H9 (cell line): ENCODE measurements at regions not wholly inside any gene's neighbourhood (a gene's known extent, or its start where the extent isn't known, plus 50 kb on each side); places are given as distances from the start of the nearest gene placed in this dataset.

Experiments used
- DNase-seq: peaks from one replicate; pipeline ENCODE4 v3.0.0-alpha.2; 2017
- H2AFZ ChIP-seq: one replicate; pipeline ENCODE4 v1.6.1; 2013; ENCODE audit warnings: mild to moderate bottlenecking, low read length, control low read depth, moderate library complexity
- H2AK5ac ChIP-seq: 2 replicates; pipeline ENCODE4 v1.6.1; 2013; ENCODE audit warnings: low read length, control low read depth, mixed read lengths; ENCODE audit not compliant: insufficient read length
- H2BK120ac ChIP-seq: one replicate; pipeline ENCODE4 v1.6.1; 2013; ENCODE audit warnings: low read depth, mild to moderate bottlenecking, low read length, control low read depth, inconsistent platforms; ENCODE audit not compliant: poor library complexity, severe bottlenecking
- H2BK12ac ChIP-seq: 2 replicates; pipeline ENCODE4 v1.6.1; 2013; ENCODE audit warnings: low read length, control low read depth, mixed read lengths, low read depth; ENCODE audit not compliant: insufficient read length
- H2BK15ac ChIP-seq: 2 replicates; pipeline ENCODE4 v1.6.1; 2013; ENCODE audit warnings: low read depth, low read length, control low read depth
- H2BK20ac ChIP-seq: one replicate; pipeline ENCODE4 v1.6.1; 2013; ENCODE audit warnings: low read depth, mild to moderate bottlenecking, low read length, control low read depth, inconsistent platforms; ENCODE audit not compliant: poor library complexity, severe bottlenecking
- H2BK5ac ChIP-seq: 2 replicates; pipeline ENCODE4 v1.6.1; 2013; ENCODE audit warnings: low read length, control low read depth, mixed read lengths; ENCODE audit not compliant: insufficient read length
- H3K14ac ChIP-seq: 2 replicates; pipeline ENCODE4 v1.6.1; 2013; ENCODE audit warnings: low read length, control low read depth; ENCODE audit not compliant: insufficient read depth
- H3K18ac ChIP-seq: 2 replicates; pipeline ENCODE4 v1.6.1; 2013; ENCODE audit warnings: low read depth, mild to moderate bottlenecking, mixed read lengths, low read length, control low read depth; ENCODE audit not compliant: insufficient read length
- H3K23ac ChIP-seq: 2 replicates; pipeline ENCODE4 v1.6.1; 2013; ENCODE audit warnings: low read length, control low read depth, mixed read lengths, low read depth; ENCODE audit not compliant: insufficient read length
- H3K23me2 ChIP-seq: 2 replicates; pipeline ENCODE4 v1.6.1; 2013; ENCODE audit warnings: low read depth, mild to moderate bottlenecking, mixed read lengths, low read length, control low read depth; ENCODE audit not compliant: insufficient read length, poor library complexity, severe bottlenecking
- H3K27ac ChIP-seq: 2 replicates; pipeline ENCODE4 v1.5.1; 2013; ENCODE audit warnings: low read length, control low read depth, mixed read lengths, low read depth; ENCODE audit not compliant: insufficient read length
- H3K27me3 ChIP-seq: 2 replicates; pipeline ENCODE4 v1.6.1; 2013; ENCODE audit warnings: low read length, control low read depth, inconsistent platforms; ENCODE audit not compliant: insufficient read depth
- H3K4ac ChIP-seq: 2 replicates; pipeline ENCODE4 v1.6.1; 2013; ENCODE audit warnings: low read depth, mild to moderate bottlenecking, control low read depth, inconsistent platforms, low read length, moderate library complexity
- H3K4me1 ChIP-seq: 2 replicates; pipeline ENCODE4 v1.6.1; 2013; ENCODE audit warnings: low read length, control low read depth, inconsistent platforms; ENCODE audit not compliant: insufficient read depth
- H3K4me2 ChIP-seq: 2 replicates; pipeline ENCODE4 v1.6.1; 2013; ENCODE audit warnings: low read length, control low read depth, mixed read lengths; ENCODE audit not compliant: insufficient read length, insufficient read depth
- H3K56ac ChIP-seq: 2 replicates; pipeline ENCODE4 v1.6.1; 2013; ENCODE audit warnings: low read depth, mild to moderate bottlenecking, mixed read lengths, low read length, control low read depth; ENCODE audit not compliant: insufficient read length
- H3K79me1 ChIP-seq: 2 replicates; pipeline ENCODE4 v1.6.1; 2013; ENCODE audit warnings: low read depth, mild to moderate bottlenecking, moderate library complexity, low read length, control low read depth, inconsistent platforms; ENCODE audit not compliant: insufficient read depth, poor library complexity, severe bottlenecking
- H3K79me2 ChIP-seq: 2 replicates; pipeline ENCODE4 v1.6.1; 2013; ENCODE audit warnings: low read length, control low read depth, inconsistent platforms; ENCODE audit not compliant: insufficient read depth
- H3K9ac ChIP-seq: 2 replicates; pipeline ENCODE4 v1.6.1; 2013; ENCODE audit warnings: low read length, control low read depth, mixed read lengths; ENCODE audit not compliant: insufficient read length; ENCODE audit errors: extremely low read depth
- H3K9me3 ChIP-seq: one replicate; pipeline ENCODE4 v1.6.1; 2013; ENCODE audit warnings: low read depth, low read length, inconsistent platforms; ENCODE audit not compliant: control insufficient read depth
- H3T11ph ChIP-seq: one replicate; pipeline ENCODE4 v1.6.1; 2013; ENCODE audit warnings: mild to moderate bottlenecking, low read length, control low read depth, inconsistent platforms
- H4K20me1 ChIP-seq: one replicate; pipeline ENCODE4 v1.6.1; 2013; ENCODE audit not compliant: control insufficient read depth, insufficient read length, insufficient read depth
- H4K5ac ChIP-seq: 2 replicates; pipeline ENCODE4 v1.6.1; 2013; ENCODE audit warnings: low read depth, mild to moderate bottlenecking, mixed read lengths, low read length, control low read depth; ENCODE audit not compliant: insufficient read length
- H4K8ac ChIP-seq: replicated peaks from 2 replicates; pipeline ENCODE4 v1.6.1; 2013; ENCODE audit warnings: low read length, control low read depth, mixed read lengths, low read depth; ENCODE audit not compliant: insufficient read length
- H4K91ac ChIP-seq: 2 replicates; pipeline ENCODE4 v1.6.1; 2013; ENCODE audit warnings: low read depth, mild to moderate bottlenecking, moderate library complexity, mixed read lengths, low read length, control low read depth; ENCODE audit not compliant: insufficient read length
- H3K27ac Mint-ChIP-seq, 3 experiments: 2 replicates in 2 of 3; 3 replicates in 1 of 3; pipeline ENCODE4 v1.8.0; 2020 to 2021; ENCODE audit warnings: mixed read lengths in 3 of 3, mild to moderate bottlenecking in 1 of 3, moderate library complexity in 1 of 3
- H3K27me3 Mint-ChIP-seq: 2 replicates; pipeline ENCODE4 v1.8.0; 2021; ENCODE audit warnings: low read depth, mild to moderate bottlenecking, moderate library complexity, mixed read lengths
- H3K36me3 Mint-ChIP-seq, 3 experiments: 2 replicates in 2 of 3; 3 replicates in 1 of 3; pipeline ENCODE4 v1.8.0; 2020 to 2021; ENCODE audit warnings: low read depth in 3 of 3, mixed read lengths in 3 of 3; ENCODE audit not compliant: insufficient read depth in 1 of 3
- H3K4me1 Mint-ChIP-seq, 2 experiments: 2 replicates each; pipeline ENCODE4 v1.8.0; 2020; ENCODE audit warnings: mixed read lengths in 2 of 2
- H3K4me3 Mint-ChIP-seq, 2 experiments: 2 replicates in 1 of 2; 3 replicates in 1 of 2; pipeline ENCODE4 v1.8.0; 2020 to 2021; ENCODE audit warnings: mild to moderate bottlenecking in 2 of 2, mixed read lengths in 2 of 2, moderate library complexity in 1 of 2
- H3K9me3 Mint-ChIP-seq, 2 experiments: 2 replicates in 1 of 2; 3 replicates in 1 of 2; pipeline ENCODE4 v1.8.0; 2020; ENCODE audit warnings: mild to moderate bottlenecking in 2 of 2, mixed read lengths in 2 of 2, moderate library complexity in 1 of 2
- CTCF ChIP-seq: fragments of 200-600 bp; sonication (generic); conservative IDR thresholded peaks from 3 replicates; pipeline ENCODE4 v1.8.0; 2021; ENCODE audit warnings: antibody characterized with exemption, mild to moderate bottlenecking
- WGBS: extraction: QIAGEN DNeasy Blood & Tissue Kit; methylation state at CpG from one replicate; pipeline ENCODE4 v1.1.7; 2013; ENCODE audit warnings: missing lambda C conversion rate, low lambda C conversion rate, mixed read lengths; ENCODE audit not compliant: insufficient read length; ENCODE audit errors: extremely low coverage; 5-methylcytosine and 5-hydroxymethylcytosine counted together

GRCh38 chr20:11377761-11378160 lies 539.9 kb upstream of the BTBD3 start:
- H4K5ac ChIP-seq = no peak overlapping the region
- no peaks in the 10 kb centered on the region for H3K27me3 ChIP-seq
- Mint-ChIP-seq H3K36me3 (peaks cover 11 to 28% (median 20%) of the 10 kb centered on the region in 3 experiments; a peak in 6 of 7 replicates), H3K9me3 (peaks cover 18 to 24% of the 10 kb centered on the region in 2 experiments; a peak in 4 of 5 replicates), H3K27me3 (no peaks in the 10 kb centered on the region; the same call in 1 of the 2 replicates), H3K27ac (no peak overlapping the region), H3K4me3 (no peak overlapping the region), H3K4me1 (peaks cover 38 to 46% of the 10 kb centered on the region in 2 experiments)
- H3K79me2 ChIP-seq = no peaks in the 10 kb centered on the region
- H3K14ac ChIP-seq = no peak overlapping the region
- no peak overlapping the region for H3K9ac ChIP-seq
- H3K4me2 ChIP-seq = no peak overlapping the region
- H2BK15ac ChIP-seq = no peak overlapping the region
- H4K91ac ChIP-seq = no peak overlapping the region
- H3K23ac ChIP-seq = no peak overlapping the region
- no peak overlapping the region for H4K8ac ChIP-seq
- H3K23me2 ChIP-seq = no peaks in the 10 kb centered on the region
- H2BK5ac ChIP-seq = no peak overlapping the region
- no peak overlapping the region for H3K56ac ChIP-seq
- H2AFZ ChIP-seq = no peak overlapping the region
- no peak overlapping the region for H2BK20ac ChIP-seq
- no peak for DNase-seq
- no peak for TF ChIP-seq CTCF
- H3K9me3 ChIP-seq = no peaks in the 10 kb centered on the region
- WGBS = no CpG with 5 or more reads among the region's 2 CpGs
- no peak overlapping the region for H3T11ph ChIP-seq
- H4K20me1 ChIP-seq = no peaks in the 10 kb centered on the region
- H3K79me1 ChIP-seq = no peaks in the 10 kb centered on the region
- H3K4me1 ChIP-seq = peaks cover 5% of the 10 kb centered on the region; the same call in 1 of the 2 replicates
- H2BK120ac ChIP-seq = no peak overlapping the region
- no peak overlapping the region for H3K4ac ChIP-seq
- H3K18ac ChIP-seq = no peak overlapping the region
- H2BK12ac ChIP-seq = no peak overlapping the region
- no peak overlapping the region for H3K27ac ChIP-seq
- H2AK5ac ChIP-seq = no peak overlapping the region
